GM19324 (cell line): ENCODE measurements at regions not wholly inside any gene's neighbourhood (a gene's known extent, or its start where the extent isn't known, plus 50 kb on each side); places are given as distances from the start of the nearest gene placed in this dataset.
"Not testable (repeated sequence)": the region's sequence is repeated elsewhere in the genome, so short reads cannot be mapped to it uniquely, and the experiment has no call there.

Experiments
- ATAC-seq: cut with Tn5 transposase; IDR thresholded peaks from one replicate; pipeline ENCODE4 v1.9.1; 2021; ENCODE audit warnings: mild to moderate bottlenecking, moderate library complexity; ENCODE audit not compliant: unreplicated experiment, low FRiP score

DNA sequence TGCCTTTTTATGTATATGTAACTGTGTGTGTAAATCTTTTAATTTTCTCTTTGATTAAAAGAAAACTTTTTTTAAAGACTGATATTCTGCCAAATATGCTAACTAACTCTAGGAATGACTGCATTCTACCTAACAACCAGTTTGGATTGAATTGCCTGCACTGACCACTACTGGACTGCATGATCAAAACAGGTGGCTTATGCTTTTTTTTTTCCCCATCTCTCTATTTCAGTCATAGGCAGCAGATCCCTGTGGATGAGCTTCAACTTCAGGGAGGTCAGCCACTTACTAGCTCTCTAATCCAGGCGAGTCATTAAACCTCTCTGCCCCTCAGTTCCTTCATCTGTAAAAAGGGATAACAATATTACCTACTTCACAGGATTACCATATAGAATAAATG is 138.6 kb upstream of the SERTAD2 start:
- no peak for ATAC-seq

DNA sequence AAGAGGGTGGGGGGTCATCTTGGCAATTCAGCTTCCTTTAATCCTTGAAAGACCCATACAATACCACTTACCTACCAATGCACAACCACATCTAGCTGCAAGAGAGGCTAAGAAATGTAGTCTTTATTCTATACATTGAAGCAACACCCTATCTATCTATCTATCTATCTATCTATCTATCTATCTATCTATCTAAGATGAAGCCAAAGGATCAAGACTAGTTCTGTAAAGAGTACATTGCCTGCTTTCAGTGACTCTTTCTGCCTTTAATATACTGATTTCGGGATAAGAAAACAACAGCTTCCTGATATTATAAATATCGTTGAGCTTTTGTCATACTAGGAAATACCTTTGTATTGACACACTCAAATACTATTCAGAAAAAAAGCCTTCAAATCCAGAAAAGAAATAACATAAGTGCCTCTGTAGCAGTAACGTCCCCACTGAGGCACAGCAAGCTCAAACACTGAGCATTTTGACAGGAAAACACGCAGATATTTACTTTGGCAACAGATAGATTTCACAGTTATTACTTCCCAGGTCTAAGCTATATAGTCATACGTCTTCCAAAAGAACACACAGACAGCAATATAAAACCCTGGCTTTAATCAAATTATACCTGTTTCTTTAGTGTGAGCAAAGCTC is 139.4 kb upstream of the SERTAD2 start:
- no peak for ATAC-seq

DNA sequence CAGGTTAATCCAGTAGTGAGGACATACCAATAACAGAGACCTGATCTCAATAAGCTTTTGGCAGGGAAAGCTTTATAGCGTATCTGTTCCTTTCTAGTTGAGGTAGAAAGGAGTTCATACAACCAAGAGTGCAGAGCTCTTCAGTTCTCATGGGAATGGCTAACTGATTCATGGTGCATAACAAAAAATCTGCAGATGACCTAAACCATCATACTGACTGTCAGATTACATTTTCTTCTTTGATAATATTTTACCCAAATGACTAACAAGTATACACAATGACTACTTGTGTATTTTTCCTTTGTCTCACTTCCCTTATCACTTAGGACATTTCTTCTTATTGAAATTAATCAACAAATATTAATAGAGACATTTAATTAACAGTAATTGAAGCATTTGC is 140.0 kb upstream of the SERTAD2 start:
- no peak for ATAC-seq

DNA sequence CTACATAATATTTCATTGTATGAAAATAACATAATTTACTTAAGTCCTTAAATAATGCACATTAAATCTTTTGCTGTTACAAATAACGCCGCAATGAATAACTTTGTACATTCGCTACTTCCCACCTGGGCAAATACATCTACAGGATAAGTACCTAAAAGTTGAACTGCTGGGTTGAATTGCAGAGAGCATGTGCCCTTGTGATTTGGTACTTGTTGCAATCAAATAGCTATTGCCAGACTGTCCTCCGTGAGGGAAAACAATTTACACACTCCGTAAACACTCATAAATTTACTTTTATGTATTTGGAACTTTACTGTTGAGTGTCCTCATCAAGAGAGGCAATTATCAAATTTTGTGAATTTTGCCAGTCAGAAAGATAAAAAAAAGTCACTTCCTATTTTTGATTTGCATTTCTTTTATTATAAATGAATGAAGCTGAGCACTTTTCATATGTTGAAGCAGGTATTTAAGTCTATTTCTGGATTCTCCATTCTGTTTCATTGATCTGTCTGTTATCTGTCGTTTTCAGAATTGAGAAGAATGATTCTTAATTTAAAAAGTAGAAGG is 140.8 kb upstream of the SERTAD2 start:
- no peak for ATAC-seq

DNA sequence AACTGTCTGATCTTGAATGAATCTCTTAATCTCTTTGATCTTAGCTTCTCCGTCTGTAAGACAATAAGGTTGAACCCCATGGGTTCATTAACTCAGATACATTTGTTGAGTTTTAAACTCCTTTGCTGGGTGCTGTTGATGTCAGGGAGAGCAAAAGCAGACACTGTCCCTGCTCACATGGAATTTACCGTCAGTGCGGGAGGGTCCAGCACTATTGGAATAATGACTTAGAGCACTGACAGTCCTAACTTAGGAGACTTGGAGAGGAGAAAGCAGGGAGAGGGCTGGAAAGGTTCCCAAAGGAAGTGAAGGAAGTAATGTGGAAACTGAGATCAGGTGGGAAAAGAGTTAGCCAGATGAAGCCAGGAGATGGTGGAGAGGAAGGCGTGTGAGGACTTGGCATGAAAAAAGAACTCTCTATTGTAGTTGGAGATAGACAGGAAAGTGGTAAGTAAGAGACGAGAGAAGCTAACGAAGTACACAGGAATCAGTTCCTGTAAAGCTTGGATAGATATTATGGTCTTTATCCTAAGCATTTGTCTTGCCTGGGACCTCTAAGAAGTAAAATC is 141.4 kb upstream of the SERTAD2 start:
- ATAC-seq, result no peak

DNA sequence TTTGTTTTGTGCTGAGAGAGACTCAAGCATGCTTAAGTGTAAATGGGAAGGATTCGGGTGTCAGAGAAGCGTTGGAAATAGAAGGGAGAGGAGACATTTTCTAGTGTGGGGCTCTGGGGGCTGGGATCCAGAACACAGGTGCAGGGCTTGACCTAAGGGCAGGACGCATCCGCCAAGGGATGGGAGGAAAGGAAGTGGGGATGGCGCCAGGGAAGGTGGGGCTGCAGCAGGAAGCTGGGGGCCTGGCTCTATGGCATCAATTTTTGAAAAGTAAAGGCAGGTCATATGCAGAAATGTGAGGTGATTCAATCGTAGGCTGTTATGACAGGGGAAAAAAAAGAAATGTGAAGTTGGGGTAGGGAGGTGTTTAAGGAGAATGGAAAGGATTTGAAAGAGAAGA is 143.2 kb upstream of the SERTAD2 start:
- ATAC-seq, result no peak

DNA sequence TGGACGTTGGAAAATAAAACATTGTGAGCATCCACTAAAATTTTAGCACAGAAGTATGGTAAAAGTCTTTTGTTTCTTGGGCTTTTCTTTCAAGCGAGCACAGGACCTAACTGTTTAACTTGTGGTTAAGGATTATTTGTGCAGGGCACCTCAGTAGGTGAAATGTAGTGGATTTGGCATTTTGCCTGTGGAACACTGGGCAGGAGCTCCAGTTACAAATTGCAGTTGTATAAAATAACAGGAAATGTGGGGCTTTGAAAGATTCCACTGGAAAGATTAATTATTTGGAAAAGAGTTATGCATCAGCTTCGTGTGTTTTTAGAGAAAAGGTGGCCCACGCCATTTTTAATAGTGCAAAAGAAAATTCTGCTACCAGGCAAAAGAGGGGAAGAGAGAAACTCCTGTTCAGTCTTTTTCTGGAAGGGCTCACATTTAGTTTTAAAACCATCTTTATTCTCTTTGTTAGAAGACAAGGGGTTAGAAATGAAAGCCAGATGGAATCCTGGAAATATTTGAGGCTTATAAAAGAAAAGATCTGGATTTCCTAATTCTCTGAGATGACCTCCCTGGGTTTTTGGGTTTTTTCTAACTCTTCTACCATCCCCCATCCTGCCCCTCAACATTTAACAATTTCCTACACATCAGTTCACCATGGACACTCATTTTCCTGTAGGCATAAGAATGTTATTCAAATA is 144.3 kb upstream of the SERTAD2 start:
- no peak for ATAC-seq

DNA sequence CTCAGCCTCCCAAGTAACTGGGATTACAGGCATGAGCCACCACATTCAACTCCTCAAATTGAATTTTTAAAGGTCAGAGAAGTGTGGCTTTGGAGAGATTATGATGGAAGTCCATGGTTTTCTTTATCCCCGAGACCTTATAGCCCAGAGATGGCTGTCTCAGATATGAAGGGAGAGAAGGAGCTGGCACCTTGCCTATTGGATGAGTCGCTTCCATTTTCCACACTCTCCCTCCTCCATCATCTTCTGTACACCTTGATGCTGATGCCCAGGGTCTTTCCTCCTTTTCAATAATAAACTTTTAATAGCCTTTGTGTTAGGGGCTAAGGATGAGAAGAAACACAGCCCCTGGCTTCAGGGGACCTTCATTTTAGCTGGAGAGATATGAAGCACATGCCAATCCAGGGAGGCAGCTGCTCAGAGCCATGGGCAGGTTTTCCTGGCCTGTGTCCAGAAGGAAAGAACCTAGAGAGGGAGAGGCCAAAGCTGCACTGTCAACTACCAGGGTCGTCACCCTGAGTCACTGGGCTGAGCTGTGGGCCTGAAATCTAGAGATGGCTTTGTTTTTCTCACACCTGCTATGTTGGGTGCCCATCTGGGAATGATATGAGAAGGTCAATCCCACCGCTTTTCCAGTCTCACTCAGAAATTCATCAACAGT is 146.0 kb upstream of the SERTAD2 start:
- no peak for ATAC-seq

DNA sequence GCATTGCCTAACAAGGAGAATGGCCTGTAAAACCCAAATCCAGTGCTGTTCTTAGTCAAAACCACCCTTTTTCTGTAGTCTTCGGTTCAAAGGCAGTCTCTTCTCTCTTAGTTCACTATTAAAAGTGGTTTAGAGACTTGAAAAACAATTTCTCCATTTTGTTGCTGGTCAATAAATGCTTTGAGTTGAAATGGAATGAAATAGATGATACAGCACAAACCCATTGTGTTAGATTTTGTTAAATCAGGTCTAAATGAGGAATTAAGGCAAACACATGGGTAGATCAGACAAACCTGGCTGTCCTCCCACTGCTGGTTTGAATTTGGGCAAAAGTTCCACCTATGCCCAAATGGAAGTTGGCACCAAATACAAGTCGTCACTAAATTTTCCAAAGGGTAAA is 150.1 kb upstream of the SERTAD2 start:
- no peak for ATAC-seq

DNA sequence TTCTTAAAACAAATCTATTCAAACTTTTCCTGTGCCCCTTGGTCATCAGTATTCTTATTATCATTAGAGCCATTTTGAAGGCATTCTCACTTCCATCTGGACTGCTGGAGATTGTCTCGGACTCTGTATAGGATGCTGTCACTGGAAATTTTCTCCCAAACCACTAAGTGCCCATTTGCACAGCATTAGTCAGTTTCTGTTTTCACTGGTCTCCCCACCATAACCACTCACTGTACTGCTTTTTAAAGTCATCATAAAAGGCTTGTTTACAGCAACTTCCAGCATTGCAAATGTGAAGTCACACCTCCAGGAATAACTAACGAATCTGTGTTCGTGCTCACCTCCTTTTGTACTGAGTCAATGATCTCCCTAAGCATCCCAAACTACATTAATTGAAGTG is 150.9 kb upstream of the SERTAD2 start:
- ATAC-seq, result no peak

DNA sequence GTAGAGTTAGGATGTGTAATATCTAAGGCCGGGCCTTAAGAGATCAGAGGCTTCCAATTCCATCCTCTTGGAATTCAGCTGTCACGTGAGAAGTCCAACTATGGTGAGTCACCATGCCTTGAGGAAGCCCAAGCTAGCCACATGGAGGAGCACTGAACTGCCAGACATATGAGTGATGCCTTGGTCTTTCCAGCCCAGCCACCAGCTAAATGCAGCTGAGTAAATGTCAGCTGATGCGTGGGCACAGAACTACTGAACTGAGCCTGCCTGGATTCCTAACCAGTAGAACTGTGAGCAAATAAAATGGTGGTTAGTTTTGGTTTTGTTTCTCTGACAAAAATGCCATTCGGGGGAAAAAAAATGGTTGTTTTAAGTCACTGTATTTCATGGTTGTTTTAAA is 153.7 kb upstream of the SERTAD2 start:
- no peak for ATAC-seq

DNA sequence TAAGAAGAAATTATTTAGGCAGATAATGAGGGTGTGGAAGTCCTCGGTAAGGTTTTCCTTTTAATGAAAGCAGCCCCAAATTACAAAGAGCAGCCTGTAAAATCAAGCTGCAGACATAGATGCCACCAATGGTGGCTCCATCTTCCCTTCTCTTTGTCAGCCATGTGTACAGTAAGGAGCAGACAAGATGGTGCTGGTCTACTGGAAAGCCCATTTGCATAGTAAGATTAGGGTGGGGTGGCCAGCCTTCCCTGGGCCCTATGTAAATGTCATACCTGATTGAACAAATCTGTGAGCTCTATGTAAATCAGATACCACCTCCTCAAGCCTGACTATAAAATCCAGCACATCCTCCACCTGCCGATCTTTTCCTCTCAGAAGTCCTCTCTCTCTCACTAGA is 154.4 kb upstream of the SERTAD2 start:
- no peak for ATAC-seq

DNA sequence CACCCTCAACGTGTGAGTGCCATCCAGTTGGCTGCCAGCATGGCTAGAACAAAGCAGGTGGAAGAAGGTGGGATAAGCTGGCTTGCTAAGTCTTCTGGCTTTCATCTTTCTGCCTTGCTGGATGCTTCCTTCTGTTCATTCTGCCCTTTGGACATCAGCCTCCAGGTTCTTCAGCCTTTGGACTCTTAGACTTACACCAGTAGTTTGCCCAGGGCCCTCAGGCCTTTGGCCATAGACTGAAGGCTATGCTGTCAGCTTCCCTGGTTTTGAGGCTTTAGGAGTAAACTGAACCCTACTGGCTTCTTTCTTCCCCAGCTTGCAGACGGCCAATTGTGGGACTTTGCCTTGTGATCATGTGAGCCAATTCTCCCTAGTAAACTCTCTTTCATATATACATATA is 155.0 kb upstream of the SERTAD2 start:
- no peak for ATAC-seq

DNA sequence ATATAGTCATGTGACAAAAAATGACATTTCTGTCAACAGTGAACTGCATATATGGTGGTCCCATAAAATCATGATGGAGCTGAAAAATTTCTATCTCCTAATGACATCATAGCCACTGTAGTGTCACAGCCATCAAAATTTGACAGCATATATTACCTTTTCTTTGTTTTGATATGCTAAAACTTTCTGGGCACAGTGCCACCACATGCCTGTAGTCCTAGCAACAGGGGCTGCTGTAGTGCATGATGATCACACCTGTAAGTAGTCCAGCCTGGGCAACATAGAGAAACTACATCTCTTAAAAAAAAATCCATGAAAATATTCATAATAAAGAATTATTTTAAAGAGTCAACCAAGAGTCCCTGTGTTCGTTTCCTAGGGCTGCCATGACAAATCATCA is 155.5 kb upstream of the SERTAD2 start:
- ATAC-seq, result no peak

DNA sequence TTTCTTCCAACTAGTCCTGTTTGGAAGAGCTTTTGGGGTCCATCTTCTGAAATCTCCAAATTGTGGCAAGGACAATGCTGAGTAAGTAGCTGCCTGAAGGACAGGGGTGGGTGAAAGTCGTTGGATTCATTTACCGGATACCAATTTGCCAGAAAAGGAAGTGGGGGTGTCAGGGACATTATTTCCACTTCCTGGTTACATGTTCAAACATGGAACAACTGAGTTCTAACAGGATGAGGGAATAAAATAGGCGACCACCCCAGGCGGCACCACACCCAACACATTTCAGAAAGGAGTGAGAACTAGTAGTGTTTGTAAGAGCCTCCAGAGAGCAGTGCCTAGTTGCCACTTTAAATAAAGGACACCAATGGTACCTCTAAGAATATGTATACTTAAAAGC is 158.6 kb upstream of the SERTAD2 start:
- no peak for ATAC-seq

DNA sequence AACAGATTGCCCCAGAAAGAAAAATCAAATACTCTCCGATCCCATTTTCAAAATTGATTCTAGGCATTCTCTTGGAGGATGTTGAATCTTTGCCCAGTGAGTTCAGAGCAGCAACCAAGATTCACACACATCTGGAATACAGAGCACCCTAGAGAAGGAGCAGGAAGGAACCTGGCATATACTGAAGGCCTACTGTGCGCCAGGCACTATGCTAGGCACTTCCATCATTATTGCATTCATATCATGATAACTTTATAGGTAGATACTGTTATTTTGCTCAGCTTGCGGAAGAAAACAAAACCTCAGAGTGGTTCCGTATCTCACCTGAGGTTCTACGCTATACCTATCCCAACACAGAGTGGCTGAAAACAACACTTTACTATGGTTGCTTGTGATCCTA is 160.3 kb upstream of the SERTAD2 start:
- no peak for ATAC-seq

DNA sequence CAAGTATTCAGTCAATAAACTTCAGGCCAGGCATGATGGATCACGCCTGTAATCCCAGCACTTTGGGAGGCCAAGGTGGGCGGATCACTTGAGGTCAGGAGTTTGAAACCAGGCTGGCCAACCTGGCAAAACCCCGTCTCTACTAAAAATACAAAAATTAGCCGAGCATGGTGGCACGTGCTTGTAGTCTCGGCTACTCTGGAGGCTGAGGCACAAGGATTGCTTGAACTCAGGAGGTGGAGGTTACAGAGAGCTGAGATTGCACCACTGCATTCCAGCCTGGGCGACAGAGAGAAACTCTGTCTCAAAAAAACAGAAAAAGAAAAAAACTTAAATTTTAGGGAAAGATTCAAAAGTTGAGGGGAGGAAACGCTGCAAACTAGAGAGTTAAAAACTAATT is 162.8 kb upstream of the SERTAD2 start:
- ATAC-seq, result not testable (repeated sequence)

DNA sequence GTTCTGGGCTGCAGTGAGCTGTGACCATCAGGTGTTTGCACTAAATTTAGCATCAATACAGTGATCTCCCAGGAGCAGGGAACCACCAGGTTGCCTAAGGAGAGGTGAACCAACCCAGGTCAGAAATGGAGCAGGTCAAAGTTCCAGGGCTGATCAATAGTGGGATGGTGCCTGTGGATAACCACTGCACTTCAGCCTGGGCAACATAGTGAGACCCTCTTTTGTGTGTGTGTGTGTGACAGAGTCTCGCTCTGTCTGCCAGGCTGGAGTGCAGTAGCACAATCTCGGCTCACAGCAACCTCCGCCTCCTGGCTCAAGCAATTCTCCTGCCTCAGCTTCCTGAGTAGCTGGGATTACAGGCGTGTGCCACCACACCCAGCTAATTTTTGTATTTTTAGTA is 163.7 kb upstream of the SERTAD2 start:
- no peak for ATAC-seq

DNA sequence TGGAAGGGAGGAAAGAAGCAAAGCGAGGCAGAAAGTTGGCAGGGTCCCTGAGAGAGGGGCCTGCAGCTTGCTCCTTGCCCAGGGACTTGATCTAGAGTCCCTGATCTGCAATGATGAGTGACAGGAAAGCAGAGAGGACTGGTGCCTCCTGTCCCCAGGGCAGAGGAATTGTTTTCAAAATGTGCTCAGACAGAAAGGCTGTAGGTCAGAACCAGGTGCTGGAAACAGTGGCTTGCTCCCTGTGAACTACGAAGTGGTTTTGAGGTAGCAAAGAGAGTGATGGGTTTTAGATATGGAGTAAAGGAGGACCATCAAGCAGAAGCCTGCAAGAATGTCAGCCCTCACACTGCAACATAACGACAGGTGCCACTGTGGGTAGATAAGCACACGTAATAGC is 164.9 kb upstream of the SERTAD2 start:
- ATAC-seq, result no peak

DNA sequence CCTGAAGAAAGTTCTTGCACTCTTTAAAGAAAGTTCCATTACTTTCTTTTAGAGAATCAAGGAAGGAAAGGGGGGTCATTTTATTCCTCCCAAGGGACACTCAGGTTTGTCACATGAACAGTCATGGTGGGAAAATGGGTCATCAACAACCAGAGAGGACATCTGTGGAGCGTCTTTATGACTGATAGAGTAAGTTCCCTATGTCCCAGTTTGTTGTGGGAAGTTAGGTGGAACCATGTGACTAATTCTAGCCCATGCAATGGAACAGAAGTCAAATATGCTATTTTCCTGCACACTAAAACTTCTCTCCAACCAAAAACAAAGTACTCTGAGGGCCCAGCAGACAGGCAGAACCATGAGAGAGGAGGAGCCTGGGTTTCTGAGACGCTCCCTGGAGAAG is 165.6 kb upstream of the SERTAD2 start:
- no peak for ATAC-seq
